ENCODE measurements at regions not wholly inside any gene's neighbourhood (a gene's known extent, or its start where the extent isn't known, plus 50 kb on each side); places are given as distances from the start of the nearest gene placed in this dataset.

GRCh38 chr2:15760232-15760910 is 168.7 kb downstream of the DDX1 start:
- TF ChIP-seq CTCF (IDR thresholded peaks at IDR 0.05; ENCODE audit: low read depth, low read length) (no peak), EZH2phosphoT487 (IDR thresholded peaks at IDR 0.05; ENCODE audit: low read depth) (no peak)

All from OCI-LY3 (cell line).